Liver (tissue), 8 donors: ENCODE measurements at regions not wholly inside any gene's neighbourhood (a gene's known extent, or its start where the extent isn't known, plus 50 kb on each side); places are given as distances from the start of the nearest gene placed in this dataset.
A peak's percentile ranks its signal among the peaks of the same experiment; 100 is the strongest.

ENCODE experiments used
- DNase-seq: peaks from one replicate; pipeline ENCODE4 v3.0.0-alpha.2; 2017; ENCODE audit warnings: low spot score
- H3K27ac ChIP-seq, 2 donors: one replicate each; pipeline ENCODE4 v1.7.0; 2013; ENCODE audit warnings: inconsistent platforms in 2 of 2, low read length in 2 of 2, control low read depth in 1 of 2, low read depth in 1 of 2, mild to moderate bottlenecking in 1 of 2
- H3K27me3 ChIP-seq, 4 donors: one replicate each; pipeline versions ENCODE4 v1.6.1 to v1.7.0; 2013; ENCODE audit warnings: low read length in 3 of 4, inconsistent platforms in 1 of 4, mild to moderate bottlenecking in 1 of 4, moderate library complexity in 1 of 4; ENCODE audit not compliant: control insufficient read depth in 4 of 4, insufficient read depth in 4 of 4
- H3K36me3 ChIP-seq, 4 donors: one replicate each; pipeline versions ENCODE4 v1.6.1 to v1.7.0; 2013; ENCODE audit warnings: low read length in 3 of 4, mild to moderate bottlenecking in 3 of 4, low read depth in 1 of 4, moderate library complexity in 1 of 4; ENCODE audit not compliant: control insufficient read depth in 4 of 4, insufficient read depth in 3 of 4
- H3K4me1 ChIP-seq, 4 donors: one replicate each; pipeline versions ENCODE4 v1.6.1 to v1.7.0; 2013; ENCODE audit warnings: low read length in 3 of 4, mild to moderate bottlenecking in 3 of 4, moderate library complexity in 1 of 4; ENCODE audit not compliant: control insufficient read depth in 4 of 4, insufficient read depth in 4 of 4
- H3K4me3 ChIP-seq, 3 donors: one replicate each; pipeline versions ENCODE4 v1.6.1 to v1.7.0; 2013; ENCODE audit warnings: low read length in 3 of 3, control low read depth in 1 of 3, low read depth in 1 of 3, mild to moderate bottlenecking in 1 of 3
- H3K9ac ChIP-seq, 2 donors: one replicate each; pipeline ENCODE4 v1.7.0; 2013; ENCODE audit warnings: low read length in 2 of 2, mild to moderate bottlenecking in 2 of 2, moderate library complexity in 2 of 2, control low read depth in 1 of 2, low read depth in 1 of 2
- H3K9me3 ChIP-seq, 4 donors: one replicate each; pipeline versions ENCODE4 v1.6.1 to v1.7.0; 2013; ENCODE audit warnings: low read length in 3 of 4; ENCODE audit not compliant: control insufficient read depth in 4 of 4
- EGR1 ChIP-seq, 2 donors: IDR thresholded peaks; 2 replicates each; pipeline ENCODE4 v1.6.1; 2016 to 2018; ENCODE audit warnings: antibody characterized with exemption in 2 of 2, low read depth in 2 of 2
- FOXA1 ChIP-seq: IDR thresholded peaks from 2 replicates; pipeline ENCODE4 v1.6.1; 2016; ENCODE audit warnings: antibody characterized with exemption
- FOXA2 ChIP-seq: IDR thresholded peaks from 2 replicates; pipeline ENCODE4 v1.6.1; 2016; ENCODE audit warnings: antibody characterized with exemption
- GABPA ChIP-seq, 2 donors: IDR thresholded peaks in 1 of 2; conservative IDR thresholded peaks in 1 of 2; 2 replicates each; pipeline ENCODE4 v1.6.1; 2016; ENCODE audit warnings: antibody characterized with exemption in 2 of 2, mild to moderate bottlenecking in 1 of 2, moderate library complexity in 1 of 2
- HNF4A ChIP-seq, 2 donors: conservative IDR thresholded peaks; 2 replicates each; pipeline ENCODE4 v1.6.1; 2016; ENCODE audit warnings: antibody characterized with exemption in 2 of 2, mild to moderate bottlenecking in 2 of 2
- HNF4G ChIP-seq: IDR thresholded peaks from 2 replicates; pipeline ENCODE4 v1.6.1; 2016; ENCODE audit warnings: antibody characterized with exemption
- JUND ChIP-seq, 2 donors: IDR thresholded peaks; 2 replicates each; pipeline ENCODE4 v1.6.1; 2016; ENCODE audit warnings: antibody characterized with exemption in 2 of 2
- NR2F2 ChIP-seq: IDR thresholded peaks from 2 replicates; pipeline ENCODE4 v1.6.1; 2016; ENCODE audit warnings: antibody characterized with exemption
- RAD21 ChIP-seq, 2 donors: IDR thresholded peaks; 2 replicates each; pipeline ENCODE4 v1.6.1; 2016; ENCODE audit warnings: antibody characterized with exemption in 2 of 2, mild to moderate bottlenecking in 2 of 2
- RXRA ChIP-seq, 2 donors: IDR thresholded peaks; 2 replicates each; pipeline ENCODE4 v1.6.1; 2017 to 2018; ENCODE audit warnings: antibody characterized with exemption in 2 of 2, mild to moderate bottlenecking in 1 of 2
- SP1 ChIP-seq: IDR thresholded peaks from 2 replicates; pipeline ENCODE4 v1.6.1; 2018; ENCODE audit warnings: antibody characterized with exemption, mild to moderate bottlenecking
- TAF1 ChIP-seq: conservative IDR thresholded peaks from 2 replicates; pipeline ENCODE4 v1.6.1; 2016; ENCODE audit warnings: antibody characterized with exemption, mild to moderate bottlenecking
- YY1 ChIP-seq: IDR thresholded peaks from 2 replicates; pipeline ENCODE4 v1.6.1; 2016; ENCODE audit warnings: antibody characterized with exemption, mild to moderate bottlenecking
- WGBS: extraction: QIAGEN DNeasy Blood & Tissue Kit; methylation state at CpG from one replicate; pipeline ENCODE4 v1.1.7; 2013; 5-methylcytosine and 5-hydroxymethylcytosine counted together
- TF ChIP-seq, protein P1 (sequence below): IDR thresholded peaks from 2 replicates; pipeline ENCODE4 v1.6.1; 2016; ENCODE audit warnings: antibody characterized with exemption, mild to moderate bottlenecking
- TF ChIP-seq, protein P2 (sequence below): IDR thresholded peaks from 2 replicates; pipeline ENCODE4 v1.6.1; 2016; ENCODE audit warnings: antibody characterized with exemption
- TF ChIP-seq, protein P3 (sequence below): fragments of 150-350 bp; IDR thresholded peaks from 2 replicates; pipeline ENCODE4 v1.5.1; 2017; ENCODE audit warnings: improper control_type of control experiment, low read depth, low read length; ENCODE audit not compliant: missing input control
- TF ChIP-seq, protein P4 (sequence below): IDR thresholded peaks from 2 replicates; pipeline ENCODE4 v1.6.1; 2016; ENCODE audit warnings: antibody characterized with exemption
- TF ChIP-seq, protein P5 (sequence below): IDR thresholded peaks from 2 replicates; pipeline ENCODE4 v1.6.1; 2016; ENCODE audit warnings: antibody characterized with exemption
- donor health status: healthy.
- donor health status: healthy.
- donor health status: healthy.
- donor health status: healthy.
- donor health status: healthy.

DNA sequence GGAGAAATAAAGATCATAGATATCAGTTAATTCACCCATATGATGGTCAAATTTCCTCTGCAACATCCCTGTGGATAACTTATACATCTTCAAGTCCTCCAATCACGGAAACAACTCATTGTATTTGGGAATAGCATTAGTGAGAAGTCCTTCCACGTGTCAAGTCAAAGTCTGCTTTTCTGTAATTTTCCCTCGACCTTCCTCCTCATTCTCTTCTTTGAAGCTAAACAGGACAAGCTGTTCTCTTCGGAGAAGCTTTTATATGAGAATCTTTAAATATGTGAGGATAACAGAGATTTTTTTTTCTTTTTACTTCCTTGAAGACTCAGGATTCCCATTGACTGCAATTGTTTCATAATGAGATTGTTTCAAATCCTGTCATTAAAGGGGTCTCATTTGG is 230.4 kb downstream of the ZPLD1 start:
- Histone ChIP-seq H3K9me3 (no peaks in the 10 kb centered on the region), H3K27ac (no peak overlapping the region), H3K9ac (no peak overlapping the region), H3K36me3 (no peaks in the 10 kb centered on the region), H3K4me1 (peaks cover 4 to 27% (median 19%) of the 10 kb centered on the region in 4 donors), H3K4me3 (no peak overlapping the region), H3K27me3 (no peaks in the 10 kb centered on the region)
- WGBS = 86% methylated on average over 4 of the region's 4 CpGs
- no peak for DNase-seq
- no peak for TF ChIP-seq TAF1
- no peak for TF ChIP-seq NR2F2
- TF ChIP-seq FOXA1 = no peak
- peak; percentile 78 for TF ChIP-seq SP1
- TF ChIP-seq, protein P1, sequence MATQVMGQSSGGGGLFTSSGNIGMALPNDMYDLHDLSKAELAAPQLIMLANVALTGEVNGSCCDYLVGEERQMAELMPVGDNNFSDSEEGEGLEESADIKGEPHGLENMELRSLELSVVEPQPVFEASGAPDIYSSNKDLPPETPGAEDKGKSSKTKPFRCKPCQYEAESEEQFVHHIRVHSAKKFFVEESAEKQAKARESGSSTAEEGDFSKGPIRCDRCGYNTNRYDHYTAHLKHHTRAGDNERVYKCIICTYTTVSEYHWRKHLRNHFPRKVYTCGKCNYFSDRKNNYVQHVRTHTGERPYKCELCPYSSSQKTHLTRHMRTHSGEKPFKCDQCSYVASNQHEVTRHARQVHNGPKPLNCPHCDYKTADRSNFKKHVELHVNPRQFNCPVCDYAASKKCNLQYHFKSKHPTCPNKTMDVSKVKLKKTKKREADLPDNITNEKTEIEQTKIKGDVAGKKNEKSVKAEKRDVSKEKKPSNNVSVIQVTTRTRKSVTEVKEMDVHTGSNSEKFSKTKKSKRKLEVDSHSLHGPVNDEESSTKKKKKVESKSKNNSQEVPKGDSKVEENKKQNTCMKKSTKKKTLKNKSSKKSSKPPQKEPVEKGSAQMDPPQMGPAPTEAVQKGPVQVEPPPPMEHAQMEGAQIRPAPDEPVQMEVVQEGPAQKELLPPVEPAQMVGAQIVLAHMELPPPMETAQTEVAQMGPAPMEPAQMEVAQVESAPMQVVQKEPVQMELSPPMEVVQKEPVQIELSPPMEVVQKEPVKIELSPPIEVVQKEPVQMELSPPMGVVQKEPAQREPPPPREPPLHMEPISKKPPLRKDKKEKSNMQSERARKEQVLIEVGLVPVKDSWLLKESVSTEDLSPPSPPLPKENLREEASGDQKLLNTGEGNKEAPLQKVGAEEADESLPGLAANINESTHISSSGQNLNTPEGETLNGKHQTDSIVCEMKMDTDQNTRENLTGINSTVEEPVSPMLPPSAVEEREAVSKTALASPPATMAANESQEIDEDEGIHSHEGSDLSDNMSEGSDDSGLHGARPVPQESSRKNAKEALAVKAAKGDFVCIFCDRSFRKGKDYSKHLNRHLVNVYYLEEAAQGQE = no peak
- TF ChIP-seq, protein P2, sequence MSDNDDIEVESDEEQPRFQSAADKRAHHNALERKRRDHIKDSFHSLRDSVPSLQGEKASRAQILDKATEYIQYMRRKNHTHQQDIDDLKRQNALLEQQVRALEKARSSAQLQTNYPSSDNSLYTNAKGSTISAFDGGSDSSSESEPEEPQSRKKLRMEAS = no peak
- TF ChIP-seq RXRA (IDR thresholded peaks at IDR 0.05) = peak in 1 of 2 donors; percentile 44
- TF ChIP-seq, protein P3, sequence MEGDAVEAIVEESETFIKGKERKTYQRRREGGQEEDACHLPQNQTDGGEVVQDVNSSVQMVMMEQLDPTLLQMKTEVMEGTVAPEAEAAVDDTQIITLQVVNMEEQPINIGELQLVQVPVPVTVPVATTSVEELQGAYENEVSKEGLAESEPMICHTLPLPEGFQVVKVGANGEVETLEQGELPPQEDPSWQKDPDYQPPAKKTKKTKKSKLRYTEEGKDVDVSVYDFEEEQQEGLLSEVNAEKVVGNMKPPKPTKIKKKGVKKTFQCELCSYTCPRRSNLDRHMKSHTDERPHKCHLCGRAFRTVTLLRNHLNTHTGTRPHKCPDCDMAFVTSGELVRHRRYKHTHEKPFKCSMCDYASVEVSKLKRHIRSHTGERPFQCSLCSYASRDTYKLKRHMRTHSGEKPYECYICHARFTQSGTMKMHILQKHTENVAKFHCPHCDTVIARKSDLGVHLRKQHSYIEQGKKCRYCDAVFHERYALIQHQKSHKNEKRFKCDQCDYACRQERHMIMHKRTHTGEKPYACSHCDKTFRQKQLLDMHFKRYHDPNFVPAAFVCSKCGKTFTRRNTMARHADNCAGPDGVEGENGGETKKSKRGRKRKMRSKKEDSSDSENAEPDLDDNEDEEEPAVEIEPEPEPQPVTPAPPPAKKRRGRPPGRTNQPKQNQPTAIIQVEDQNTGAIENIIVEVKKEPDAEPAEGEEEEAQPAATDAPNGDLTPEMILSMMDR = no peak
- no peak for TF ChIP-seq RAD21 (IDR thresholded peaks at IDR 0.05)
- TF ChIP-seq, protein P4, sequence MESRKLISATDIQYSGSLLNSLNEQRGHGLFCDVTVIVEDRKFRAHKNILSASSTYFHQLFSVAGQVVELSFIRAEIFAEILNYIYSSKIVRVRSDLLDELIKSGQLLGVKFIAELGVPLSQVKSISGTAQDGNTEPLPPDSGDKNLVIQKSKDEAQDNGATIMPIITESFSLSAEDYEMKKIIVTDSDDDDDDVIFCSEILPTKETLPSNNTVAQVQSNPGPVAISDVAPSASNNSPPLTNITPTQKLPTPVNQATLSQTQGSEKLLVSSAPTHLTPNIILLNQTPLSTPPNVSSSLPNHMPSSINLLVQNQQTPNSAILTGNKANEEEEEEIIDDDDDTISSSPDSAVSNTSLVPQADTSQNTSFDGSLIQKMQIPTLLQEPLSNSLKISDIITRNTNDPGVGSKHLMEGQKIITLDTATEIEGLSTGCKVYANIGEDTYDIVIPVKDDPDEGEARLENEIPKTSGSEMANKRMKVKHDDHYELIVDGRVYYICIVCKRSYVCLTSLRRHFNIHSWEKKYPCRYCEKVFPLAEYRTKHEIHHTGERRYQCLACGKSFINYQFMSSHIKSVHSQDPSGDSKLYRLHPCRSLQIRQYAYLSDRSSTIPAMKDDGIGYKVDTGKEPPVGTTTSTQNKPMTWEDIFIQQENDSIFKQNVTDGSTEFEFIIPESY = no peak
- no peak for TF ChIP-seq EGR1 (IDR thresholded peaks at IDR 0.05; ENCODE audit: low read depth in 2 of 2)
- no peak for TF ChIP-seq GABPA (IDR thresholded peaks at IDR 0.05 in 1 of 2, conservative IDR thresholded peaks at IDR 0.05 in 1 of 2)
- no peak for TF ChIP-seq YY1
- no peak for TF ChIP-seq JUND (IDR thresholded peaks at IDR 0.05)
- TF ChIP-seq, protein P5, sequence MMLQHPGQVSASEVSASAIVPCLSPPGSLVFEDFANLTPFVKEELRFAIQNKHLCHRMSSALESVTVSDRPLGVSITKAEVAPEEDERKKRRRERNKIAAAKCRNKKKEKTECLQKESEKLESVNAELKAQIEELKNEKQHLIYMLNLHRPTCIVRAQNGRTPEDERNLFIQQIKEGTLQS = no peak
- peak in 1 of 2 donors; percentile 87 for TF ChIP-seq HNF4A (conservative IDR thresholded peaks at IDR 0.05)
- peak; percentile 56 for TF ChIP-seq HNF4G
- no peak for TF ChIP-seq FOXA2
